Lower leg skin (tissue), 4 donors: ENCODE measurements at regions not wholly inside any gene's neighbourhood (a gene's known extent, or its start where the extent isn't known, plus 50 kb on each side); places are given as distances from the start of the nearest gene placed in this dataset.

Source experiments
- DNase-seq, 2 donors: peaks; one replicate each; pipeline ENCODE4 v3.0.0-alpha.2; 2019; ENCODE audit warnings: low spot score in 2 of 2
- H3K4me3 ChIP-seq: fragments of 200-600 bp; sonication (generic); 2 replicates; pipeline ENCODE4 v1.5.1; 2017; ENCODE audit warnings: mild to moderate bottlenecking, low read depth; ENCODE audit not compliant: poor library complexity, severe bottlenecking
- CTCF ChIP-seq, 3 donors: fragments of 450-650 bp; IDR thresholded peaks; one replicate each; pipeline ENCODE4 v1.5.1; 2016; ENCODE audit warnings: antibody characterized with exemption in 3 of 3, mild to moderate bottlenecking in 3 of 3, moderate library complexity in 2 of 3
- POLR2A ChIP-seq, 2 donors: fragments of 450-650 bp; IDR thresholded peaks; one replicate each; pipeline ENCODE4 v1.6.1; 2016 to 2017; ENCODE audit warnings: antibody characterized with exemption in 2 of 2, mild to moderate bottlenecking in 1 of 2, moderate library complexity in 1 of 2
- WGBS, 2 donors: methylation state at CpG; one replicate each; pipeline ENCODE4 v1.1.5; 2018; 5-methylcytosine and 5-hydroxymethylcytosine counted together
- intact Hi-C: fragments of 100-400 bp; cut with DNase I; formaldehyde crosslinking; loops from one replicate; pipeline ENCODE4 v1.15.0; 2023; ENCODE audit warnings: low total_unique reads

- intact Hi-C loops, result no loop called here
- 97 to 99% methylated on average over 2 of the region's 2 CpGs for WGBS, 2 donors
- no peak for TF ChIP-seq CTCF (IDR thresholded peaks at IDR 0.05)
- no peak for TF ChIP-seq POLR2A (IDR thresholded peaks at IDR 0.05)
- H3K4me3 ChIP-seq, result no peak overlapping the region
- DNase-seq, result no peak
These were observed 745.6 kb upstream of the MARCKS start for GRCh38 chr6:113111550-113111949.

- TF ChIP-seq CTCF (IDR thresholded peaks at IDR 0.05), result no peak
- no peak for TF ChIP-seq POLR2A (IDR thresholded peaks at IDR 0.05)
- DNase-seq, result no peak
- no peak overlapping the region for H3K4me3 ChIP-seq
- intact Hi-C loops, result no loop called here
- 23 to 46% methylated on average over 2 of the region's 2 CpGs for WGBS, 2 donors
These were observed 745.1 kb upstream of the MARCKS start for GRCh38 chr6:113112086-113112485.

GRCh38 chr6:113115196-113115595, 741.9 kb upstream of the MARCKS start:
- no peak for DNase-seq
- H3K4me3 ChIP-seq, result no peak overlapping the region
- 87 to 96% methylated on average over 1 of the region's 1 CpG for WGBS, 2 donors
- intact Hi-C loops, result no loop called here
- TF ChIP-seq CTCF (IDR thresholded peaks at IDR 0.05) (no peak), POLR2A (IDR thresholded peaks at IDR 0.05) (no peak)

GRCh38 chr6:113120224-113120581, 736.9 kb upstream of the MARCKS start:
- 61 to 69% methylated on average over 2 of the region's 2 CpGs for WGBS, 2 donors
- TF ChIP-seq CTCF (IDR thresholded peaks at IDR 0.05), result no peak
- no peak for TF ChIP-seq POLR2A (IDR thresholded peaks at IDR 0.05)
- H3K4me3 ChIP-seq, result no peak overlapping the region
- DNase-seq, result no peak
- intact Hi-C loops, result no loop called here

- TF ChIP-seq CTCF (IDR thresholded peaks at IDR 0.05), result no peak
- TF ChIP-seq POLR2A (IDR thresholded peaks at IDR 0.05), result no peak
- intact Hi-C loops, result no loop called here
- no peak overlapping the region for H3K4me3 ChIP-seq
- 64 to 72% methylated on average over 7 of the region's 7 CpGs for WGBS, 2 donors
- no peak for DNase-seq
These were observed 736.4 kb upstream of the MARCKS start for GRCh38 chr6:113120582-113121285.

GRCh38 chr6:113121571-113121970, 735.6 kb upstream of the MARCKS start:
- intact Hi-C loops, result no loop called here
- 81 to 87% methylated on average over 2 of the region's 2 CpGs for whole genome bisulfite sequencing, 2 donors
- DNase-seq, result no peak
- TF ChIP-seq POLR2A (IDR thresholded peaks at IDR 0.05), result no peak
- TF ChIP-seq CTCF (IDR thresholded peaks at IDR 0.05), result no peak
- no peak overlapping the region for H3K4me3 ChIP-seq
